ENCODE measurements at regions not wholly inside any gene's neighbourhood (a gene's known extent, or its start where the extent isn't known, plus 50 kb on each side); places are given as distances from the start of the nearest gene placed in this dataset.

GRCh38 chr6:71476872-71477271 lies 188.3 kb downstream of the OGFRL1 start:
- peaks cover 3% of the 10 kb centered on the region for H3K4me1 ChIP-seq (ENCODE audit: insufficient read depth, low read length, poor library complexity, severe bottlenecking)
- H3K4me3 ChIP-seq (ENCODE audit: low read depth, low read length, poor library complexity, severe bottlenecking): no peak overlapping the region
- TF ChIP-seq, protein P1, sequence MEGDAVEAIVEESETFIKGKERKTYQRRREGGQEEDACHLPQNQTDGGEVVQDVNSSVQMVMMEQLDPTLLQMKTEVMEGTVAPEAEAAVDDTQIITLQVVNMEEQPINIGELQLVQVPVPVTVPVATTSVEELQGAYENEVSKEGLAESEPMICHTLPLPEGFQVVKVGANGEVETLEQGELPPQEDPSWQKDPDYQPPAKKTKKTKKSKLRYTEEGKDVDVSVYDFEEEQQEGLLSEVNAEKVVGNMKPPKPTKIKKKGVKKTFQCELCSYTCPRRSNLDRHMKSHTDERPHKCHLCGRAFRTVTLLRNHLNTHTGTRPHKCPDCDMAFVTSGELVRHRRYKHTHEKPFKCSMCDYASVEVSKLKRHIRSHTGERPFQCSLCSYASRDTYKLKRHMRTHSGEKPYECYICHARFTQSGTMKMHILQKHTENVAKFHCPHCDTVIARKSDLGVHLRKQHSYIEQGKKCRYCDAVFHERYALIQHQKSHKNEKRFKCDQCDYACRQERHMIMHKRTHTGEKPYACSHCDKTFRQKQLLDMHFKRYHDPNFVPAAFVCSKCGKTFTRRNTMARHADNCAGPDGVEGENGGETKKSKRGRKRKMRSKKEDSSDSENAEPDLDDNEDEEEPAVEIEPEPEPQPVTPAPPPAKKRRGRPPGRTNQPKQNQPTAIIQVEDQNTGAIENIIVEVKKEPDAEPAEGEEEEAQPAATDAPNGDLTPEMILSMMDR (conservative IDR thresholded peaks at IDR 0.05; ENCODE audit: low read length): no peak
- no peak for TF ChIP-seq EZH2phosphoT487 (IDR thresholded peaks at IDR 0.05; ENCODE audit: borderline replicate concordance, low read depth, low read length)
- no TSS peak for BruUV-seq (replicated peaks)
- POLR2A ChIA-PET: interaction anchor here (0.9 kb wide), 1 partner anchor 11 kb away, joined by 3 read pairs; no protein-coding TSS in a partner anchor
- no peaks in the 10 kb centered on the region for H3K36me3 ChIP-seq (ENCODE audit: insufficient read depth, low read length)
- no peak for DNase-seq (ENCODE audit: low spot score)
- no peak overlapping the region for H3K27ac ChIP-seq (ENCODE audit: low read depth, low read length, poor library complexity, severe bottlenecking)
- H3K79me2 ChIP-seq (ENCODE audit: insufficient read depth, low read depth, low read length): no peaks in the 10 kb centered on the region
- no peak overlapping the region for H2AFZ ChIP-seq (ENCODE audit: low read length)
- H3K4me2 ChIP-seq (ENCODE audit: low read length): no peak overlapping the region
- H4K20me1 ChIP-seq (ENCODE audit: insufficient read depth, low read length): no peaks in the 10 kb centered on the region
- CTCF ChIA-PET (ENCODE audit: unreplicated experiment): no interaction called here
- no peaks in the 10 kb centered on the region for H3K9me3 ChIP-seq (ENCODE audit: low read length)
- H3K9me2 ChIP-seq (ENCODE audit: insufficient read depth, low read length): no peaks in the 10 kb centered on the region
- intact Hi-C loops (cut with micrococcal nuclease; ENCODE audit: unreplicated experiment): no loop called here

- H3K4me2 ChIP-seq (ENCODE audit: low read length): no peak overlapping the region
- H3K36me3 ChIP-seq (ENCODE audit: insufficient read depth, low read length): no peaks in the 10 kb centered on the region
- H3K4me3 ChIP-seq (ENCODE audit: low read depth, low read length, poor library complexity, severe bottlenecking): no peak overlapping the region
- no peaks in the 10 kb centered on the region for H3K79me2 ChIP-seq (ENCODE audit: insufficient read depth, low read depth, low read length)
- TF ChIP-seq, protein P1 (conservative IDR thresholded peaks at IDR 0.05; ENCODE audit: low read length): no peak
- TF ChIP-seq EZH2phosphoT487 (IDR thresholded peaks at IDR 0.05; ENCODE audit: borderline replicate concordance, low read depth, low read length): no peak
- POLR2A ChIA-PET: interaction anchor here (0.7 kb wide), 1 partner anchor 35 kb away, joined by 3 read pairs; no protein-coding TSS in a partner anchor
- H4K20me1 ChIP-seq (ENCODE audit: insufficient read depth, low read length): no peaks in the 10 kb centered on the region
- H3K4me1 ChIP-seq (ENCODE audit: insufficient read depth, low read length, poor library complexity, severe bottlenecking): peaks cover 9% of the 10 kb centered on the region
- intact Hi-C loops (cut with micrococcal nuclease; ENCODE audit: unreplicated experiment): no loop called here
- no peaks in the 10 kb centered on the region for H3K9me3 ChIP-seq (ENCODE audit: low read length)
- no peaks in the 10 kb centered on the region for H3K9me2 ChIP-seq (ENCODE audit: insufficient read depth, low read length)
- peak overlapping the region; percentile 56; the same call in 1 of the 2 replicates for H2AFZ ChIP-seq (ENCODE audit: low read length)
- DNase-seq (ENCODE audit: low spot score): no peak
- CTCF ChIA-PET (ENCODE audit: unreplicated experiment): no interaction called here
- BruUV-seq (replicated peaks): no TSS peak
- no peak overlapping the region for H3K27ac ChIP-seq (ENCODE audit: low read depth, low read length, poor library complexity, severe bottlenecking)
Measured at GRCh38 chr6:71478834-71479541, 190.4 kb downstream of the OGFRL1 start.

DNA sequence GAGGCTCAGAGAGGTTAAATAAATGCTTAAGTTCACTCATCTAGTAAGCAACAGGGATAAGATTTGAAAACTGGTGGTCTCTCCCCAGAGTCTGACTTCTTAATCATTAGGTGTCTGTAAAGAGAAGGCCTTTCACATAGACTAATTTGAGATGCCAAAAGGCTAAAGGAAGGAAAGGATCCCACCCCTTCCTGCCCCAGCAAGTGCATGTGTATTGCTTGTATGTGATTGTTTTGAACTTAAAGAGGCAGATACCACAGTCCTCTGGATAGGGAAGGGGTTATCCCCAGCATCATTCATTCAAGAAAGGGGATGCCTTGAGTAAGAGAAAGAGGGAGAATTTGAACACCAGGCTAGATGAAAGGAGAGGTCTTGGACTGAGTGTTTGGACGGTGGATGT lies 192.0 kb downstream of the OGFRL1 start:
- no peak for DNase-seq (ENCODE audit: low spot score)
- no peaks in the 10 kb centered on the region for H3K79me2 ChIP-seq (ENCODE audit: insufficient read depth, low read depth, low read length)
- no peaks in the 10 kb centered on the region for H4K20me1 ChIP-seq (ENCODE audit: insufficient read depth, low read length)
- H3K36me3 ChIP-seq (ENCODE audit: insufficient read depth, low read length): no peaks in the 10 kb centered on the region
- BruUV-seq (replicated peaks): no TSS peak
- TF ChIP-seq EZH2phosphoT487 (IDR thresholded peaks at IDR 0.05; ENCODE audit: borderline replicate concordance, low read depth, low read length): no peak
- TF ChIP-seq, protein P1 (conservative IDR thresholded peaks at IDR 0.05; ENCODE audit: low read length): no peak
- H3K4me2 ChIP-seq (ENCODE audit: low read length): no peak overlapping the region
- H2AFZ ChIP-seq (ENCODE audit: low read length): no peak overlapping the region
- H3K4me1 ChIP-seq (ENCODE audit: insufficient read depth, low read length, poor library complexity, severe bottlenecking): peaks cover 13% of the 10 kb centered on the region
- H3K9me2 ChIP-seq (ENCODE audit: insufficient read depth, low read length): no peaks in the 10 kb centered on the region
- H3K27ac ChIP-seq (ENCODE audit: low read depth, low read length, poor library complexity, severe bottlenecking): no peak overlapping the region
- ChIA-PET CTCF (ENCODE audit: unreplicated experiment) (no interaction called here), POLR2A (interaction anchor here (0.6 kb wide), 1 partner anchor 14 kb away, joined by 4 read pairs; no protein-coding TSS in a partner anchor)
- intact Hi-C loops (cut with micrococcal nuclease; ENCODE audit: unreplicated experiment): no loop called here
- H3K4me3 ChIP-seq (ENCODE audit: low read depth, low read length, poor library complexity, severe bottlenecking): no peak overlapping the region
- no peaks in the 10 kb centered on the region for H3K9me3 ChIP-seq (ENCODE audit: low read length)
